ENCODE measurements at regions not wholly inside any gene's neighbourhood (a gene's known extent, or its start where the extent isn't known, plus 50 kb on each side); places are given as distances from the start of the nearest gene placed in this dataset.

DNA sequence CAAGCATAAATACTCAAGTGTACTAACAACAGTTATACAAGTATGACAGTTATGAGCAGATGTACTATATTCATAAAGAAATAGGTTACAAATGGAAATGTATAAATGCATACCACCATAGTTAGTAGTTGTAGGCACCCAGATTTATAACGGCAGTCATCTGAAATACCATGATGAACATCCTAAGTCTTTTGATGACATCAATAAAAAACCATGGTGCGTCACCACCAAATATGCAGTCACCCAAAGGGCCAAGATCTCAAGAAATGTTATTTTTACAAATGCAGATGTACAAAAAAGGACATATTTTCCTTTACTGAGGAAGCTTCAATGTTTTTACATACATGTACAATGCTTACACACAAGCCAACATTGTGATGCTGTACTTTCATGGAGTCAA lies 70.8 kb upstream of the XPA start:
- no peak for TF ChIP-seq FOXM1 (IDR thresholded peaks at IDR 0.05; ENCODE audit: borderline replicate concordance, low read depth)
- TF ChIP-seq RAD21 (IDR thresholded peaks at IDR 0.05; ENCODE audit: low read depth): no peak
- no peak for TF ChIP-seq TCF12 (IDR thresholded peaks at IDR 0.05; ENCODE audit: low read depth)
- no peak for TF ChIP-seq TAF1 (IDR thresholded peaks at IDR 0.05; ENCODE audit: low read depth)
- TF ChIP-seq NFIC (IDR thresholded peaks at IDR 0.05): no peak
- TF ChIP-seq, protein P1, sequence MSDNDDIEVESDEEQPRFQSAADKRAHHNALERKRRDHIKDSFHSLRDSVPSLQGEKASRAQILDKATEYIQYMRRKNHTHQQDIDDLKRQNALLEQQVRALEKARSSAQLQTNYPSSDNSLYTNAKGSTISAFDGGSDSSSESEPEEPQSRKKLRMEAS (IDR thresholded peaks at IDR 0.05): no peak
- no peak for TF ChIP-seq EGR1 (IDR thresholded peaks at IDR 0.05)
- TF ChIP-seq, protein P2, sequence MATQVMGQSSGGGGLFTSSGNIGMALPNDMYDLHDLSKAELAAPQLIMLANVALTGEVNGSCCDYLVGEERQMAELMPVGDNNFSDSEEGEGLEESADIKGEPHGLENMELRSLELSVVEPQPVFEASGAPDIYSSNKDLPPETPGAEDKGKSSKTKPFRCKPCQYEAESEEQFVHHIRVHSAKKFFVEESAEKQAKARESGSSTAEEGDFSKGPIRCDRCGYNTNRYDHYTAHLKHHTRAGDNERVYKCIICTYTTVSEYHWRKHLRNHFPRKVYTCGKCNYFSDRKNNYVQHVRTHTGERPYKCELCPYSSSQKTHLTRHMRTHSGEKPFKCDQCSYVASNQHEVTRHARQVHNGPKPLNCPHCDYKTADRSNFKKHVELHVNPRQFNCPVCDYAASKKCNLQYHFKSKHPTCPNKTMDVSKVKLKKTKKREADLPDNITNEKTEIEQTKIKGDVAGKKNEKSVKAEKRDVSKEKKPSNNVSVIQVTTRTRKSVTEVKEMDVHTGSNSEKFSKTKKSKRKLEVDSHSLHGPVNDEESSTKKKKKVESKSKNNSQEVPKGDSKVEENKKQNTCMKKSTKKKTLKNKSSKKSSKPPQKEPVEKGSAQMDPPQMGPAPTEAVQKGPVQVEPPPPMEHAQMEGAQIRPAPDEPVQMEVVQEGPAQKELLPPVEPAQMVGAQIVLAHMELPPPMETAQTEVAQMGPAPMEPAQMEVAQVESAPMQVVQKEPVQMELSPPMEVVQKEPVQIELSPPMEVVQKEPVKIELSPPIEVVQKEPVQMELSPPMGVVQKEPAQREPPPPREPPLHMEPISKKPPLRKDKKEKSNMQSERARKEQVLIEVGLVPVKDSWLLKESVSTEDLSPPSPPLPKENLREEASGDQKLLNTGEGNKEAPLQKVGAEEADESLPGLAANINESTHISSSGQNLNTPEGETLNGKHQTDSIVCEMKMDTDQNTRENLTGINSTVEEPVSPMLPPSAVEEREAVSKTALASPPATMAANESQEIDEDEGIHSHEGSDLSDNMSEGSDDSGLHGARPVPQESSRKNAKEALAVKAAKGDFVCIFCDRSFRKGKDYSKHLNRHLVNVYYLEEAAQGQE (IDR thresholded peaks at IDR 0.05; ENCODE audit: low read depth): no peak
- TF ChIP-seq EP300 (IDR thresholded peaks at IDR 0.05; ENCODE audit: borderline replicate concordance): no peak
- no peak for TF ChIP-seq YY1 (IDR thresholded peaks at IDR 0.05; ENCODE audit: low read depth)
- no peak for TF ChIP-seq CREB1 (IDR thresholded peaks at IDR 0.05; ENCODE audit: low read depth)
- no peak for TF ChIP-seq CEBPB (IDR thresholded peaks at IDR 0.05)
